Activated CD4-positive, alpha-beta memory T cell treated with anti-CD3 and anti-CD28 coated beads for 36 hours (primary cell): ENCODE measurements at regions not wholly inside any gene's neighbourhood (a gene's known extent, or its start where the extent isn't known, plus 50 kb on each side); places are given as distances from the start of the nearest gene placed in this dataset.

Experiments used
- CTCF ChIA-PET: fragments of 350-600 bp; sonication (Branson Sonifier 250); formaldehyde crosslinking; loops from one replicate; lab custom pipeline; 2021; ENCODE audit warnings: antibody characterized with exemption, inconsistent platforms; lab: Charles Lee
- POLR2A ChIA-PET: fragments of 350-600 bp; sonication (Branson Sonifier 250); formaldehyde crosslinking; loops from one replicate; lab custom pipeline; 2021; ENCODE audit warnings: antibody characterized with exemption; lab: Charles Lee
- DNase-seq: peaks from one replicate; pipeline ENCODE4 v3.0.0-alpha.2; 2020
- H3K27ac Mint-ChIP-seq: one replicate; pipeline ENCODE4 v1.8.0; 2021; ENCODE audit warnings: mixed read lengths
- H3K27me3 Mint-ChIP-seq: one replicate; pipeline ENCODE4 v1.8.0; 2021; ENCODE audit warnings: mixed read lengths
- H3K36me3 Mint-ChIP-seq: one replicate; pipeline ENCODE4 v1.8.0; 2021; ENCODE audit warnings: mixed read lengths
- H3K4me1 Mint-ChIP-seq: one replicate; pipeline ENCODE4 v1.8.0; 2021; ENCODE audit warnings: low read depth, mixed read lengths
- H3K4me3 Mint-ChIP-seq: one replicate; pipeline ENCODE4 v1.8.0; 2021; ENCODE audit warnings: mild to moderate bottlenecking, mixed read lengths
- H3K9me3 Mint-ChIP-seq: one replicate; pipeline ENCODE4 v1.8.0; 2021; ENCODE audit warnings: mixed read lengths
- intact Hi-C: fragments of 100-400 bp; cut with micrococcal nuclease; formaldehyde crosslinking; loops from one replicate; pipeline ENCODE4 v1.15.1; 2023

- Mint-ChIP-seq H3K9me3 (peaks cover 4% of the 10 kb centered on the region), H3K36me3 (no peaks in the 10 kb centered on the region), H3K4me3 (no peak overlapping the region), H3K4me1 (no peaks in the 10 kb centered on the region), H3K27ac (no peak overlapping the region), H3K27me3 (no peaks in the 10 kb centered on the region)
- ChIA-PET POLR2A (no interaction called here), CTCF (no interaction called here)
- intact Hi-C loops = no loop called here
- DNase-seq = no peak
Measured at GRCh38 chr3:174409086-174409743, 449.9 kb upstream of the NAALADL2 start.

DNA sequence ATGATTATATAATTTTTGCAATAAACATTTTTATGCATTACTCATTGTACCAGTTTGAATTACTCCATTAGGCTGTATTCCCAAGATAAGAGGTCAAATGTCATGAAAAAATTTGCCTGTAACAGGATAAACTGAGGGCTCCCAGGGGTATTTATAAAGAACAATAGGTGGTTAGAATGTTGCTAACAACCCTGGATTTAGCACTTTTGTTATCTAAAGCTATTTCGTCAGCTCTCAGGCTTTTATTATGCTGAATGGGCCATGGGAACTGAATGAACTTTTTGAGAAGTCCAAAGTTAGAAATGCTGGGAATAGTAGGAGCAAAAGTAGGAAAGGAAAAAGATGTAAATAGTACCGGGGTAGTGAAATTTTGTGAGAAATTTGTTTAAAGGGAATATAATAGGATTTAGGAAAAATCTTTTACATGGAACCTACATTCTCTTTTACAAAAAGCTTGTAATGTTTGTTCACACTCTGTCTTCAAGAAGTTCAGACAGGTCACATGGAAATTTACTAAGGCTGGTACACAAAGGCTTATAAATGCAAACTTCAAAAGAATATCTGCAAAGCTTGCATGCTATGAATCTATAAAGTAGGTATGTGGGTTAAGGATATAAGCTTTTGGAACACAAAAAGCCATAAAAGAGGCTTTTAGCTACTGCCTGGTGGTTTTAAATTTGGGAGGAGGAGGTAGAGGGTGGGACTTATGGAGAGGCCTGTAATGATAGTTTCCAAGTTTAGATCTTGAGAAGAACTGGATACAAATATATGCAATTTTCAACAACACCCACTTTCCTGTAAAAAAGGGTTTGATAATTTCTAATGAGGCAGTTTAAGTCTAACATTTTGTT lies 445.8 kb upstream of the NAALADL2 start:
- H3K4me3 Mint-ChIP-seq = no peak overlapping the region
- intact Hi-C loops = no loop called here

GRCh38 chr3:174414902-174415301 lies 444.2 kb upstream of the NAALADL2 start:
- no peaks in the 10 kb centered on the region for H3K36me3 Mint-ChIP-seq
- ChIA-PET CTCF (no interaction called here), POLR2A (no interaction called here)
- H3K27me3 Mint-ChIP-seq = no peaks in the 10 kb centered on the region
- H3K9me3 Mint-ChIP-seq = no peaks in the 10 kb centered on the region
- no peak for DNase-seq
- no peak overlapping the region for H3K27ac Mint-ChIP-seq
- H3K4me3 Mint-ChIP-seq = no peak overlapping the region
- intact Hi-C loops = no loop called here
- no peaks in the 10 kb centered on the region for H3K4me1 Mint-ChIP-seq

More for the DNA sequence above, 445.8 kb upstream of the NAALADL2 start:
- CTCF ChIA-PET = no interaction called here
- Mint-ChIP-seq H3K9me3 (no peaks in the 10 kb centered on the region), H3K27me3 (no peaks in the 10 kb centered on the region), H3K36me3 (no peaks in the 10 kb centered on the region), H3K27ac (no peak overlapping the region), H3K4me1 (no peaks in the 10 kb centered on the region)
- DNase-seq = no peak
- POLR2A ChIA-PET = no interaction called here

GRCh38 chr3:174417573-174417972 lies 441.6 kb upstream of the NAALADL2 start:
- no peaks in the 10 kb centered on the region for H3K36me3 Mint-ChIP-seq
- H3K4me3 Mint-ChIP-seq = no peak overlapping the region
- no peaks in the 10 kb centered on the region for H3K9me3 Mint-ChIP-seq
- POLR2A ChIA-PET = no interaction called here
- DNase-seq = no peak
- H3K27ac Mint-ChIP-seq = no peak overlapping the region
- CTCF ChIA-PET = no interaction called here
- no peaks in the 10 kb centered on the region for H3K4me1 Mint-ChIP-seq
- no peaks in the 10 kb centered on the region for H3K27me3 Mint-ChIP-seq
- intact Hi-C loops = no loop called here

- intact Hi-C loops = no loop called here
- Mint-ChIP-seq H3K9me3 (no peaks in the 10 kb centered on the region), H3K27me3 (no peaks in the 10 kb centered on the region), H3K27ac (no peak overlapping the region), H3K4me3 (no peak overlapping the region), H3K4me1 (no peaks in the 10 kb centered on the region), H3K36me3 (no peaks in the 10 kb centered on the region)
- POLR2A ChIA-PET = no interaction called here
- CTCF ChIA-PET = no interaction called here
- no peak for DNase-seq
Measured at GRCh38 chr3:174419216-174419615, 439.9 kb upstream of the NAALADL2 start.

DNA sequence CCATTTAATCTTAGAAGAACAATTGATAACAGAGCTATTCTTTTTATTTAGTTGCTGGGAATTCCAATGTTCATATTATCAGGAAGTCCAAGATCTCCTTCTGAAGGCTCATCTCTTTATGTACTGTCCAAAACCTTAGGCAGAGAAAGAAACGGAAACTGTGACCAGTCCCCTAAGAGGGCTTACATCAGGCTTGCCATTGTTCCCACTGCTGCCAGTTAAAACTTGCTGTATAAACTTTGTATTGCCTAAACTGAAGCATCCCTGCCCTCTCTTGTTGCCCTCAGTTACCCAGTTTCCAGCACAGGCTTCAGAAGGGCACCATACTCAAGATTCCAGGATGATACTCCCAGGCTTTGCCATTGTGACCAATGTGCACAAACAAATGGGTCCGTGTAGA lies 435.2 kb upstream of the NAALADL2 start:
- intact Hi-C loops = no loop called here
- Mint-ChIP-seq H3K4me1 (no peaks in the 10 kb centered on the region), H3K36me3 (no peaks in the 10 kb centered on the region), H3K4me3 (no peak overlapping the region), H3K9me3 (no peaks in the 10 kb centered on the region), H3K27ac (no peak overlapping the region), H3K27me3 (no peaks in the 10 kb centered on the region)
- no peak for DNase-seq
- CTCF ChIA-PET = no interaction called here
- POLR2A ChIA-PET = no interaction called here

GRCh38 chr3:174424656-174425055 lies 434.5 kb upstream of the NAALADL2 start:
- POLR2A ChIA-PET = no interaction called here
- CTCF ChIA-PET = no interaction called here
- Mint-ChIP-seq H3K4me3 (no peak overlapping the region), H3K4me1 (no peaks in the 10 kb centered on the region), H3K27ac (no peak overlapping the region), H3K9me3 (no peaks in the 10 kb centered on the region), H3K36me3 (no peaks in the 10 kb centered on the region), H3K27me3 (no peaks in the 10 kb centered on the region)
- intact Hi-C loops = no loop called here
- no peak for DNase-seq

DNA sequence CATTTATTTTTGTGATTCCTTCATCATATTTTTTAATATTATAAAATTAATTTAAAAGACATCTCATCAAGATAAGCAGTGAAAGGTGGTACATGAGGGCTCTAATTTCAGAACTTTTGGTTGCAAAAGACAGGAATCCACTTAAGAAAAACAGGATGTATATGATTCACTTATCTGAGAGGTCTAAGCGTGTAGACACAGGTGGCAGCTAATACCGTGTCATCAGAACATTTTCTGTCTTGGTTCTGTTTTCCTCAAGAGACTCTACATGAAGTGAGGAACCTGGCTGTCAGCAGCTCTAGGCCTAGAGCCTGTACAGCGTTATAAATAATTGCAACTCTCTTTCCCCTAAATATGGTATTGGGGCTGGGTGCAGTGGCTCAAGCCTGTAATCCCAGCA lies 433.7 kb upstream of the NAALADL2 start:
- Mint-ChIP-seq H3K4me1 (no peaks in the 10 kb centered on the region), H3K9me3 (no peaks in the 10 kb centered on the region), H3K36me3 (no peaks in the 10 kb centered on the region), H3K4me3 (no peak overlapping the region), H3K27me3 (no peaks in the 10 kb centered on the region), H3K27ac (no peak overlapping the region)
- ChIA-PET POLR2A (no interaction called here), CTCF (no interaction called here)
- intact Hi-C loops = no loop called here
- DNase-seq = no peak

GRCh38 chr3:174430986-174431385 lies 428.1 kb upstream of the NAALADL2 start:
- Mint-ChIP-seq H3K9me3 (no peaks in the 10 kb centered on the region), H3K36me3 (no peaks in the 10 kb centered on the region), H3K27me3 (no peaks in the 10 kb centered on the region), H3K27ac (no peak overlapping the region), H3K4me3 (no peak overlapping the region), H3K4me1 (no peaks in the 10 kb centered on the region)
- POLR2A ChIA-PET = no interaction called here
- intact Hi-C loops = no loop called here
- CTCF ChIA-PET = no interaction called here
- no peak for DNase-seq

DNA sequence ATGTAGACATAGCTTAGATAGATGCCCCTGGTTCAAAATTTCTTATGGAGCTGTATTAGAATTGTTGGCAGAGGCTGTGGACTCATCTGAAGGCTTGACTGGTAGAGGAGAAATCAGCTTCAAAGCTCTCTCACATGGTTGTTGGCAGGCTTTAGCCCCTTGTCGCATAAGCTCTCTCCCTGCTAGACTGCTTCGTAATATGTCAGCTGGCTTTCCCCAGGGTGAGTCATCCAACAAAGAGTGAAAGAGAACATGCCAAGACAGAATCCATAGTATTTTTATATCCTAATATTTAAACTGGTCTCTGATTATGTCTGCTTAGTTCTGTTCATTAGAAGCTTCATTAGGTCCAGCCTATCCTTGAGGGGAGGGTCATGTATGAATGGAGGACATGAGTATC lies 427.4 kb upstream of the NAALADL2 start:
- intact Hi-C loops = no loop called here
- DNase-seq = no peak
- Mint-ChIP-seq H3K36me3 (no peaks in the 10 kb centered on the region), H3K4me3 (no peak overlapping the region), H3K4me1 (no peaks in the 10 kb centered on the region), H3K27ac (no peak overlapping the region), H3K27me3 (no peaks in the 10 kb centered on the region), H3K9me3 (no peaks in the 10 kb centered on the region)
- CTCF ChIA-PET = interaction anchor here (0.7 kb wide), 1 partner anchor 1624 kb away, joined by 3 read pairs; no protein-coding TSS in a partner anchor
- POLR2A ChIA-PET = no interaction called here

GRCh38 chr3:174436367-174436766 lies 422.8 kb upstream of the NAALADL2 start:
- ChIA-PET CTCF (no interaction called here), POLR2A (no interaction called here)
- H3K36me3 Mint-ChIP-seq = no peaks in the 10 kb centered on the region
- H3K9me3 Mint-ChIP-seq = no peaks in the 10 kb centered on the region
- H3K4me1 Mint-ChIP-seq = peaks cover under 1% of the 10 kb centered on the region
- H3K27ac Mint-ChIP-seq = no peak overlapping the region
- DNase-seq = no peak
- no peak overlapping the region for H3K4me3 Mint-ChIP-seq
- intact Hi-C loops = no loop called here
- H3K27me3 Mint-ChIP-seq = peaks cover 12% of the 10 kb centered on the region

DNA sequence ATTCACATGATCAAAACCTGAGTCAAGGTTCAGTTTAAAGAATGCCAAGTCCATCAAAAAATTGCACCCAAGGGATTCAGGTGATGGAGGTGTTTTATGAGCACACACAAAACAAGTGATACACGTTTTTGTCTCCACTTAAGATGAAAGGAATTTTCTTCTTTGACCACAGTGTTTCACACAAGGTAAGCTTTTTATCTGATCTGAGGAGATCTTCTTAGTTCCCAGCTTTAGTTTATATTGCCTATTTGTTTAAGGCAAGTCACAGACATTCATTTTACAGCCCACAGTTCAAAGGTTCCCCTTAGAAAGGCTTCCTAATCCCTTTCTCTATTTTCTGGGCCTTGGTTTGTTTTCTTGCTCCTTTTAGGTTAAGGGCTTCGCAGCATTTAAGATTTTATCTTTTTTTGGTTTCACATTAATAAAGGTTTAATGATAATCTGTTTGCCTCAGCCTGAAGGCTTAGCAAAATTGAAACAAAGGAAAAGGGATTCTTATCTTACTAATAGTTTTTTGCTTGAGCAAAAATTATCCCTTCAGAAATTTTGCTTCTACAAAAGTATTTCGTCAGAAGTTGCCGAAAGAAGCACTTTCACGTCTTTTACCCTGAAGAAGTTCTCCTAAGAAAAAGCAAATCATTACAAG lies 420.5 kb upstream of the NAALADL2 start:
- intact Hi-C loops = no loop called here
- ChIA-PET POLR2A (no interaction called here), CTCF (no interaction called here)
- no peak overlapping the region for H3K4me3 Mint-ChIP-seq
- H3K27ac Mint-ChIP-seq = no peak overlapping the region
- peaks cover 4% of the 10 kb centered on the region for H3K4me1 Mint-ChIP-seq
- H3K36me3 Mint-ChIP-seq = no peaks in the 10 kb centered on the region
- no peaks in the 10 kb centered on the region for H3K9me3 Mint-ChIP-seq
- peaks cover 19% of the 10 kb centered on the region for H3K27me3 Mint-ChIP-seq
- no peak for DNase-seq
